Breast epithelium (tissue), 3 donors: ENCODE measurements at regions not wholly inside any gene's neighbourhood (a gene's known extent, or its start where the extent isn't known, plus 50 kb on each side); places are given as distances from the start of the nearest gene placed in this dataset.

ENCODE experiments used
- CTCF ChIP-seq, 3 donors: fragments of 450-650 bp; IDR thresholded peaks; one replicate each; pipeline ENCODE4 v1.5.1; 2016 to 2017; ENCODE audit warnings: antibody characterized with exemption in 3 of 3, mild to moderate bottlenecking in 3 of 3, moderate library complexity in 3 of 3
- POLR2A ChIP-seq: fragments of 450-650 bp; IDR thresholded peaks from one replicate; pipeline ENCODE4 v1.6.1; 2016; ENCODE audit warnings: antibody characterized with exemption, mild to moderate bottlenecking, moderate library complexity
- POLR2AphosphoS5 ChIP-seq, 3 donors: sonication (generic); formaldehyde crosslinking; IDR thresholded peaks; one replicate each; pipeline ENCODE4 v1.6.1; 2017; ENCODE audit warnings: antibody characterized with exemption in 3 of 3

GRCh38 chr16:63830061-63830460 lies 1291.8 kb downstream of the CDH11 start:
- TF ChIP-seq POLR2A = no peak
- TF ChIP-seq CTCF (IDR thresholded peaks at IDR 0.05) = no peak
- no peak for TF ChIP-seq POLR2AphosphoS5 (IDR thresholded peaks at IDR 0.05)
